GM18508 (cell line): ENCODE measurements at regions not wholly inside any gene's neighbourhood (a gene's known extent, or its start where the extent isn't known, plus 50 kb on each side); places are given as distances from the start of the nearest gene placed in this dataset.
"Not testable (repeated sequence)": the region's sequence is repeated elsewhere in the genome, so short reads cannot be mapped to it uniquely, and the experiment has no call there.

ENCODE experiments used
- ATAC-seq: cut with Tn5 transposase; IDR thresholded peaks from one replicate; pipeline ENCODE4 v1.9.1; 2021; ENCODE audit warnings: moderate number of reproducible peaks; ENCODE audit not compliant: insufficient read depth, unreplicated experiment

DNA sequence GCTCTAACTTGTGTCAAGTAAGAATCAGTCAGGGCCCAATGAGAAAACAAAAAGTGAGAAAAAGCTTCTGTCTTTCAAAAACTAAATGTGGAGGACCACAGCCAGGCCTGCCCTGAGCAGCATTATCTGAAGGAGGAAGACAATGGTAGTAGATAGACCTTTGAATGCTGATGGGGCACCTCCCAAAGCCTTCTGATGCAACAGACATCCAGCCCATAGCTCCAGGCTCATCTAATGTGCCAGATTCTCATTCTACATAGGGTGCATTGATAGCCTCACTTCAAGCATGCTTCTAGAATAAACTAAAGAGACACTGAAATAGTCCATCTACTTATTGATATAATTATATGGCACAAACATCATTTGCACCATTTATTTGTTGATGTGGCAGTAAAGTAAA, 351.6 kb downstream of the HHIPL2 start:
- ATAC-seq, result no peak

DNA sequence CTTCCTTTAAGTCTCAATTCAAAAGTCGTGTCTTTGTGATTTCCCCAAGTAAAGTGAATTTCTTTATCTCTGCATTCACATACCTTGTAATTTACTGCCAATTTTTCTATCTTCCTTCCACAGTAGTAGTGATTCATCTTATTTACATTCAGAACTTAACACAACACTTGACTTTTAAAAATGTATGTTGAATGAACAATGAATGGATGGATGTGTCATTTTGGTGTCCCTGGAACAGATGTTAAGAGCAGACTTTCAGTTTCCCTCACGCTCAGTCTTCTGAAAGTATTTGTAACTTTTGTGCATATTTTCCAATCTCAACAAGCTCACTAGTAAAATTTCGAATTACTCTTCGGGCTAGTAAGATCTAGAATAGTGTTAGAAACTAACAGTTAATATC, 352.0 kb downstream of the HHIPL2 start:
- ATAC-seq, result no peak

DNA sequence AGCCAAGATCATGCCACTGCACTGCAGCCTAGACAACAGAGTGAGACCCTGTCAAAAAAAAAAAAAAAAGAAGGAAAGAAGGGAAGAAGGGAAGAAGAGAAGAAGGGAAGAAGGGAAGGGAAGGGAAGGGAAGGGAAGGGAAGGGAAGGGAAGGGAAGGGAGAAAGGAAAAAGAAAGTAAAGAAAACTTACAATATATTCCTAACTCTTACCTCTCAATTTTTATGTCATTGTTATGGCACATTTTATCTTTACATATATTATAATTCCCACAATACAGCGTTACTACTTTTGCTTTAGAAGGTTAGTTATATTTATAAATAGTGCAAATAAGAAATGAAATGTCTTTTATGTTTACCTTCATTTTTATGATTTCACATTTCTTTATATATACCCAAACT, 358.7 kb downstream of the HHIPL2 start:
- no peak for ATAC-seq

DNA sequence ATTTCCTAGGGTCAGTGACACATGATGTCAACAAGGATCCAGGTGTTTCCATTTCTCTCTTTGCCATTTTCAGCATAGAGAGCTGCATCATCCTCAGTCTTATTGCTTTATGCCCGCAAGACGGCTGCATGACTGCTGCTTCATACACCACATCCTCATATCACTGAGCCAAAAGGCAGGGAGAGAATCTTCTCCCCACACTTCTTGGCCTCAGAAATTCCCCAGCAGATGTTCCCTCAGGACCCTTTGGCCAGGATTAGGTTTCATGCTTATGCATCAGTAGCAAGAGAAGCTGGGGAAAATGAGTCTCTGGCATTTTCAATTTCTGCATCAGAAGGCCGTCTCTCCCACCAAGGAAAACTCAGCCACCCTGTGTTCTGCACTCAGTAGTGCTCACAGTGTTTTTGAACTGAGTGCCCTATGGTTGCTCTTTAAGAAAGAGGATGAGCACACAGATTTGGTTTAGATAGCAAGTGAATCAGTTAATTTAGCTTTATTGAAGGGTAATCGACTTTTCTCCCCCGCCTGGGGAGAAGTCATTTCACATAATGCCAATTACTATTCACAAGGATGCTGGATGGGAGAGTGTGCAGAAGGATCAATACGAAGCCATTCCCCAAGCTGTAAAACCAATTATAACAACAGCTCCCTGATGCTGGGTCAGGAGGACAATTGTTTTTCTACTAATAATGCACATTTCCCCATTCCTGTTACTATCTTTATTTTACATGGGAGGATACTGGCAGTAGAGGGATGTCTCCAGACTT, 360.2 kb downstream of the HHIPL2 start:
- ATAC-seq, result no peak

DNA sequence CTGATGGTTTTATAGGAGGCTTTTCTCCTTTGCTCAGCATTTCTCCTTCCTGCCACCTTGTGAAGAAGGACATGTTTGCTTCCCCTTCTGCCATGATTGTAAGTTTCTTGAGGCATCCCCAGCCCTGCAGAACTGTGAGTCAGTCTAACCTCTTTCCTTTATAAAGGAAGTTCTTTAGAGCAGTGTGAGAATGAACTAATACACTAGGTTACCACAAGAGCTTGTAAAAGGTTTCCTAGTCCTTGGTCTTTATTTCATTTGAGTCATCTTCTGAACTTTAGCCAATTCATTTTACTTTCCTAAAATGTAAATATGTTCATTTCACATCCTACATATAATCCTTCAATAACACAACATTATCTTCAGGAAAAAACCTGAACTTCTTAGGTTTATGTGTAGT, 365.3 kb downstream of the HHIPL2 start:
- no peak for ATAC-seq

DNA sequence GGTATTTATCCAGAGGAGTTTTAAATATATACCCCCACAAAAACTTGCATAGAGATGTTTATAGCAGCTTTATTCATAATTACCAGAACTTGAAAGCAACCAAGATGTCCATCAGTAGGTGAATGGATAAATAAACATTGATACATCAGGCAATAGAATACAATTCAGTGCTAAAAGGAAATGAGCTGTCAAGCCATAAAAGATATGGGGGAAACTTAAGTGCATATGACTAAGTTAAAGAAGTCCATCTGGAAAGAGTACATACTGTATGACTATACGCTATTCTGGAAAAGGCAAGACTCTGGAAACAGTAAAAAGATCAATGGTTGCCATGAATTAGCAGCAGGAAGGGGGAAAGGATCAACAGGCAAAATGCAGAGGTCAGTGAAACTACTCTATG, 366.7 kb downstream of the HHIPL2 start:
- ATAC-seq, result no peak

DNA sequence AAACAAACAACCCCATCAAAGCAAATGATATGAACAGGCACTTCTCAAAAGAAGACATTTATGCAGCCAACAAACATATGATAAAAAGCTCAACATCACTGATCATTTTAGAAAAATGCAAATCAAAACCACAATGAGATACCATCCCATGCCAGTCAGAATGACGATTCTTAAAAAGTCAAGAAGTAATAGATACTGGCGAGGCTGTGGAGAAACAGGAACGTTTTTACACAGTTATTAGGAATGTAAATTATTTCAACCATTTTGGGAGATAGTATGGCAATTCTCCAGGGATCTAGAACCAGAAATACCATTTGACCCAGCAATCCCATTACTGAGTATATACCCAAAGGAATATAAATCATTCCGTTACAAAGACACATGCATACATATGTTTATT, 370.4 kb downstream of the HHIPL2 start:
- ATAC-seq, result not testable (repeated sequence)

DNA sequence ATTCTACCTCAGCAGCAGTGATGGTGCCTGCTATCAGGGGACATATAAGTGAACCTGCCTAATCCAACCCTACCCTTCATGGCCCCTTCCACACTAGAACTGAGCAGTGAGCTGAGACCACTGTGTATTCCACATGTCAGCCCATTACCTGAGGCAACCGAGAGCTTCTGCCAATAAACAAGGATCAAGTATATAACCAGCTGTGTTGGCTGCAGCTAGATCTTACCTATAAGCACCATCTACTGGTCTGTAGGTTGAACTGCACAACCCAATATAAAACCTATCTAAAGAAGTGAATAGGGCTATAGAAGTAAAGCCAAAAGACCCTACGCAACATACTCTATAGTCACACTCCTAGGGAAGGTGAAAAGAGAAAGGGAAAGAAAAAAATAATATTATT, 376.9 kb downstream of the HHIPL2 start:
- no peak for ATAC-seq

DNA sequence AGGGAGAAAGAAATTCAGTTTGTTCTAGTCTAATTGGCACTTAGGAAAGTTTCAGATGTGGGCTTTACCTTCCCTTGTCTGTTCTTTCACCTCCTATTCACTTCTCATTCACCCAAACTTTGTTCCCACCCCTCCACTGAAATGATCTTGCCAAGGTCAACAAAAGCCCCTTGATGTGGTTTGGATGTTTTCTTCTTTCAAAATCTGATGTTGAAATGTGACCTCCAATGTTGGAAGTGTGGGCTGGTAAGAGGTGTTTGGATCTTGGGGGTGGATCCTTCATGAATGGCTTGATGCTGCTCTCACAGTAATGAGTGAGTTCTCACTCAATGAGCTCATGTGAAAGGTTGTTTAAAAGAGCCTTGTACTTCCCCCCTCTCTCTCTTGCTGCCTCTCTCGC, 379.3 kb downstream of the HHIPL2 start:
- ATAC-seq, result no peak

DNA sequence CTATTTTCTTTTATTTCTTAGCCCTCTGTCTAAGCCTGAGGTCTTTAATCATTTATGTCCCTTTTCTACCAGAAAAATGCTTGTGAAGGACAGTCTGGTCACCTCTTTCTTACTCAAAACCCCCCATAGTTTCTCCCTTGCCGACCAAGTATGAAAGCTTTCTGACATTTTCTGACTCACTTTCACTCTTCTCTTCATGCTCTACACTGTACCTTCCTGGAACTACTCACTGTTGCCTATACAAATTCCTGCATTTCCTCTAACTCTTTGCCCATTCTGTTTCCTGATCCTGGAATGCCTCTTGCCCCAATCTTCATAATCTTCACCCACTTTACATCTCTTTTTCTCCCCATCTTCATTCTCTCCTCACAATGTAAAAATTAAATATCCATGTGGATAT, 380.0 kb downstream of the HHIPL2 start:
- ATAC-seq, result no peak

DNA sequence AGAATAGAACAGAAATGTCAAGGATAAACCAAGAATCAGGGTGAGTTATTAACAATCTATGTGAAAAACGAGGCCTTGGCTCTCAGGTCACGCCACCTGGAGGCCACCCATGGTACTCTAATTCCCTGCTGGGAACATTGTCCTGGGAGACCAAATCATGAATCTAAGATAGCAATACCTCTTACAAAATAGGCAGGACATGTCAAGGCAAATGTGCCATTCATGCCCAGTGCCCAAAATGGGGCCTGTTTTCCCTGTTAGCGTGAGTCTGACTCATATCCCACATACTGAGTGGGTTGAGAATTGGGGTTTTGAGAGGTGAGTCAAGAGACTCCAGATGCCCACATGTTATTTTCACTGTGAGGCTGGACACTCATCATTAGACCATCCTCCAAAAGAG, 380.8 kb downstream of the HHIPL2 start:
- no peak for ATAC-seq

DNA sequence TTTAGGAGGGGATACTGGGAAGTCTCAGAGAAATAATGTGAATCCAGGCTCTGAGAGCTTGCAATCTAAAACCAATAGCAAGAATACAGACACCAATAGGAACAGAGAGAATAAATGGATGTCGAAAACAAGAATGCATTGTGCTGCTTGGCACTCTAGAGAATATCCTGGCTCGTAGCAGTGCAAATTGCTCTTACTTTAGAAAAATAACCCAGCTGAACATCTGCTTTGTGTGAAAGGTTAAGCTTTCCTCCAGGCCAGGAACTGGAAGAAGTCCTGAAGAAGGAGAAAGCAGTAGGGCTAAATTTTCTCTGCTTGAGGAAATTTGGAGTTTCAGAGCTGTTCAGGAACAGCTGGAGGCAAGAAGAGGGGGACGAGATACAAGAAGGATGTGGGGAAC, 382.3 kb downstream of the HHIPL2 start:
- ATAC-seq, result no peak

DNA sequence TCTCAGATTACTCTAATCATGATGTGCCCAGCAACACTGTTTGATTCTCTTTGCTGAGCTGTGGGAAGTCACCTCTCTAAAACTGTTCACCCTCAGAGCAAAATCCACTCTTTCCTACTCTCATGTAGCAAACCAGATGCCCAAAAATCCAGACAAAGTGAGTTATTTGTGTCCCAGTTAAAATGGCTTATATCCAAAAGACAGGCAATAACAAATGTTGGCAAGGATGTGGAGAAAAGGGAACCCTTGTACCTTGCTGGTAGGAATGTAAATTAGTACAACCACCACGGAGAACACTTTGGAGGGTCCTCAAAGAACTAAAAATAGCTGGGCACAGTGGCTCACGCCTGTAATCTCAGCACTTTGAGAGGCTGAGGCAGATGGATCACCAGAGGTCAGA, 384.0 kb downstream of the HHIPL2 start:
- no peak for ATAC-seq

DNA sequence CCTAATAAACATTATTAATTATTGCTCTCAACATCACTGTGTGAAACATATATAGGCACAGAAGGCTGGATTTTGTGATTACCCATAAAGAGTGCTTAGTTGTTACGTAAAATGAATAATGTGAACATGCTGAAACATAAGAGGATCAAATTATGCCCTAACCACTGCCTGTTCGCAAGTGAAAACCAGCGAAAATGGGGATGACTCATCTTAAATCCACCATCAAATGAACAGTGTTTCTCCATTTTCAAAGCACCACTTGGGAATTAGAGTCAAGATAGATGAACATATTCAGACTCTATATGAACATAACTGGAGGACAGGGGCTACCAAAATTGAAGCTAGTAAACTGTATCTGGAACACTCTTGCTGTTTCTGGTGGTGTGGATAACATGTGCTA, 386.2 kb downstream of the HHIPL2 start:
- no peak for ATAC-seq

DNA sequence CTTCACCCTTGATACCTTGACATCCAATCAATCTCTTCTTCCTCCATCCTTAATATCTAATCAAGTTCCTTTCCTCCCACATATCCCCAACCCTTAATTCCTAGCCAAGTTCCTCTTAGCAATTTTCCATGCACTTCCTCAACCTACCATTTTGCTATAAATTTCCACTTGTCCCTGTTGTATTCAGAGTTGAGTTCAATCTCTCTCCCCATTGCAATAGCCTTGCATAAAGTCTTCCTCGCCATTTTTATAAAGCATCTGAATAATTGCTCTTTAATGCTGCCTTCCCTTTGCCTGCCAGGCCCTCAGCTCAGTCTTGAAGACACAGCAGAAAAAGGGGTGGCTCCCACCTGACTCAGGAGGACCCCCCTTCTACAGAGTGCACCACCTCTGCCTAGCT, 390.3 kb downstream of the HHIPL2 start:
- ATAC-seq, result no peak

DNA sequence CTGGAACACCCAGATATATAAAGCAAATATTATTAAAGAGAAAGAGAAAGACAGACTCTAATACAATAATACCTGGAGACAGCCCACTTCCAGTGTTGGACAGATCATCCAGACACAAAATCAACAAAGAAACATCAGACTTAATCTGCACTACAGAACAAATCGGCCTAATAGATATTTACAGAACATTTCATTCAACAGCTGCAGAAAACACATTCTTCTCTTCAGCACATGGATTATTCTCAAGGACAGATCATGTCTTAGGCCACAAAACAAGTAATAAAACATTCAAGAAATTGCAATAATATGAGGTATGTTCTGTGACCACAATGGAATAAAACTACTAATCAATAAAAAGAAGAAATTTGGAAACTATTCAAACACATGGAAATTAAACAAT, 398.3 kb upstream of the DUSP10 start:
- no peak for ATAC-seq

DNA sequence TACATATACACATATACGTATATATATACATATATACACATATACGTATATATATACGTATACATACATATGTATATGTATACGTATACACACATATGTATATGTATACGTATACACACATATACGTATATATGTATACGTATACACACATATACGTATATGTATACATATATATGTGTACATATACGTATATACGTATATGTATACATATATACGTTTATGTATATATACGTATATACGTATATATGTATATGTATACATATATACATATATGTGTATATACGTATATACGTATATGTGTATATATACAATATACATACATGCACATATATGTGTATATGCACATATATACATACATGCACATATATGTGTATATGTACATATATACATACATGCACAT, 396.2 kb upstream of the DUSP10 start:
- no peak for ATAC-seq

DNA sequence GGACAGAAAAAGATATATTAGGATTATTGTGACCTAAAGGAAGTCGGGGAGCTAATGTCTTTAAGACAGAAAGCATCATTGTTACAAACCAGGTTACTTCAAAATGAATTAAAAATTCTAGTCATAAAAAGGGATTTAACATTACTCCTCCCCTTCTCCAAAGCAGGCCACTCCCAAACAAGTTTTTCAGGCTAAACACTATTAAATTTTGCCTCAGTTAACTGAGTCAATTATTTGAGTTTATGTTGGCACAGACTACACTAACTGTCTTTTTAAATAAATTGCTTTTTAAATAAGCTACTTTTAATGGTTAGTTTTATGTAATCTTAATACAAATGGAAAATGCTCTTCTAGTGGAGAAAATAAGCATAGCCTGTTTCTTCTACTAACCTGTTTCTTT, 395.0 kb upstream of the DUSP10 start:
- ATAC-seq, result no peak

DNA sequence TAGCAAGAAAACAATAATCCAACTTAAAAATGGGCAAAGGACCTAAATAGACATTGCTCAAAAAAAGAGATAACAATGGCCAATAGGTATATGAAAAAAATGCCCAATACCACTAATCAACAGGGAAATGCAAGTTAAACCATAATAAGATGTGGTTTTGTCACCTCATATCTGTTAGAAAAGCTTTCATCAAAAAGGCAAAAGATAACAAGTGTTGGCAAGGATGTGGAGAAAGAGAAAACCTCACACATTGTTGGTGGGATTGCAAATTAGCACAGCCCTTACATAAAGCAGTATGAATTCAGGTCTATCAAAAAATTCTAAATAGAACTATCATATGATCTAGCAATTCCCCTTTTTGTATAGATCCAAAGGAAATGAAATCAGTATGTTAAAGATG, 387.2 kb upstream of the DUSP10 start:
- no peak for ATAC-seq

DNA sequence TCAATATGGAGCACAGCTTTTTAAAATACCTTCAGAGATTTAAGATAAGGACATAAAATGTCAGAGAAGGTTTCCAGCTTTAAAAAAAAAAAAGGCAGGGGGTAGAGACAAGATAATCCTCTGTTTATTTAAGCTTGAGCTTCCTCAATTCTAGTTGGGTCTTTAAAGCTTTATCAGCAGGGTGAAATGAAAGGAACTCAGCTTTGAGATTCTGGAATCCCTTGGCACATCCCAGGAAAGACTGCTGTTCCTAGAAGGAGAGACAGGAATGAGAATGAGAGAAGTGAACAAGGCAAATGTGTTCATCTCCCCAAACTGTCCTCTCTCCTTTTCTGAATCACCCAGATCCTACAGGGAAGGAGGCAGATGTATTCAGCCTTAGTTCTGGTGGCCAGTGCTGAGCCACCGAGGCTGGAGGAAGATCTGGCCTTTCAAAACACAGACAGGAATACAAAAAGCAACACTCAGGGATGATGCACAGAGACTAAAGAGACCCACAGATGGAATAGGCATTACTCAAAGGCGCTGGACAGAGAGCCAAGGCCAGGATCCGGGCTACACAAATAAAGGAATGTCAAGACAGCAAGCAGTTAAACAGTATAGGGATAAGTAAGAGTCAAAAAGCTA, 385.8 kb upstream of the DUSP10 start:
- ATAC-seq, result no peak

DNA sequence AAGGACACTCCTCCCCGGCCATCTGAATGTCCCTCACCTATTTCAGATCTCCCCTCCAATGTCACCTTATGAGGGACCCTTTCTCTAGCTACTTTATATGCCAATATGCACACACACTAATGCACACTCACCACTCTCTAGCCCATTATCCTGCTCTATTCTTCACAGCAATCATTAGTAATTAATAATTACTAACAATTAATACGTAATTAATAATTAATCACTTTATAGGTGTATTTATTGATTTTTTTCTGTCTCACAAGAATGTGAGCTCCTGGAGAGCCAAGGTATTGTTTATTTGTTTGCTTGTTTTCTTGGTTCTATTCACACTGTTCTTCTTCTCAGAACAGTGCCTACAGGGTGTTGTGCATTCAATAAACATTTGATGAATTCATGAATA, 385.2 kb upstream of the DUSP10 start:
- no peak for ATAC-seq

DNA sequence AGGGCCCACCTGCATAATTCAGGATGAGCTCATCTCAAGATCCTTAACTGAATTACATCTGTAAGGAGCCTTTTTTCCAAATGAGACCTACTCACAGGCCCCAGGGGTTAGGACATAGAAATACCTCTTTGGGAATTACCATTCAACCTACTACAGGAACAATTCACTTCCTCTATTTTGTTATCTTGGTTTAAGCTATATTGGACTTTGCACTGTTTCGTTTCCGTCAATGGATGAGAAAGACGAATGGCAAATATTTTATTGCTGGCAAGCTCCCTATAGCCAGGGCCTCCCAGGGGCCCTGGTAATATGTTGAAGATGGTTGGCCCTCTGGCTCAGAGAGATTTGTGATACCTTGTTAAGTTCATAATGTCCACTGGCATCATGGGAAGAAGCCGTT, 384.2 kb upstream of the DUSP10 start:
- no peak for ATAC-seq
